Endothelial cell of umbilical vein (primary cell): ENCODE measurements at regions not wholly inside any gene's neighbourhood (a gene's known extent, or its start where the extent isn't known, plus 50 kb on each side); places are given as distances from the start of the nearest gene placed in this dataset.

Source experiments
- BruUV-seq: library from RNA; stranded (reverse); fragments of 400-500 nt; replicated peaks from 2 replicates; lab custom pipeline; 2021; lab: Mats Ljungman, UMichigan
- CTCF ChIA-PET: fragments of 300-600, 350-600 bp; sonication (Branson Sonifier 250); formaldehyde crosslinking; loops from one replicate; lab custom pipeline; 2021; ENCODE audit warnings: antibody characterized with exemption, inconsistent platforms; lab: Charles Lee
- POLR2A ChIA-PET: fragments of 300-600, 350-600 bp; sonication (Branson Sonifier 250); formaldehyde crosslinking; loops from one replicate; lab custom pipeline; 2021; ENCODE audit warnings: antibody characterized with exemption, inconsistent platforms; lab: Charles Lee
- DNase-seq: peaks from one replicate; pipeline ENCODE4 v3.0.0-alpha.2; 2011; ENCODE audit warnings: low read depth, low spot score
- FAIRE-seq: peaks from 2 replicates; lab custom pipeline; 2011; peaks lifted over from hg19 to GRCh38; lab: Jason Lieb, UNC
- H2AFZ ChIP-seq: 2 replicates; pipeline ENCODE4 v1.6.0; 2012; ENCODE audit warnings: low read depth, low read length, control low read depth, inconsistent platforms
- H3K27ac ChIP-seq: 2 replicates; pipeline ENCODE4 v1.5.1; 2011; ENCODE audit warnings: low read depth, mild to moderate bottlenecking, control low read depth, low read length, moderate library complexity; ENCODE audit not compliant: insufficient read depth
- H3K27me3 ChIP-seq, 2 experiments: 2 replicates each; pipeline versions ENCODE4 v1.6.0 to v1.6.1; 2011; ENCODE audit warnings: low read length in 2 of 2, mixed read lengths in 1 of 2; ENCODE audit not compliant: control insufficient read depth in 2 of 2, insufficient read depth in 2 of 2
- H3K36me3 ChIP-seq, 2 experiments: 2 replicates in 1 of 2; 3 replicates in 1 of 2; pipeline ENCODE4 v1.5.1; 2011; ENCODE audit warnings: low read length in 2 of 2, mild to moderate bottlenecking in 1 of 2, moderate library complexity in 1 of 2; ENCODE audit not compliant: control insufficient read depth in 2 of 2, insufficient read depth in 2 of 2; ENCODE audit errors: extremely low read depth in 1 of 2
- H3K4me1 ChIP-seq: 3 replicates; pipeline ENCODE4 v1.5.1; 2011; ENCODE audit warnings: mild to moderate bottlenecking, low read length; ENCODE audit not compliant: control insufficient read depth, insufficient read depth; ENCODE audit errors: extremely low read depth
- H3K4me2 ChIP-seq: 2 replicates; pipeline ENCODE4 v1.6.1; 2011; ENCODE audit warnings: low read length, control low read depth, mixed read lengths; ENCODE audit not compliant: insufficient read depth
- H3K4me3 ChIP-seq, 3 experiments: fragments of 200-600 bp in 1 of 3; sonication (generic), shearing (Covaris generic) in 1 of 3; replicated peaks in 1 of 3; 2 replicates each; pipeline ENCODE4 v1.5.1; 2011 to 2016; ENCODE audit warnings: control low read depth in 3 of 3, low read length in 3 of 3, mild to moderate bottlenecking in 2 of 3, inconsistent platforms in 1 of 3, low read depth in 1 of 3, moderate library complexity in 1 of 3; ENCODE audit not compliant: insufficient read depth in 1 of 3
- H3K79me2 ChIP-seq: 2 replicates; pipeline ENCODE4 v1.6.0; 2012; ENCODE audit warnings: low read length, inconsistent platforms; ENCODE audit not compliant: control insufficient read depth, insufficient read depth
- H3K9ac ChIP-seq: replicated peaks from 2 replicates; pipeline ENCODE3; 2011; ENCODE audit warnings: low read length, control low read depth; ENCODE audit not compliant: insufficient read depth; ENCODE audit errors: extremely low read depth
- H3K9me1 ChIP-seq: replicated peaks from 3 replicates; pipeline ENCODE4 v1.6.0; 2011; ENCODE audit warnings: mild to moderate bottlenecking, low read length; ENCODE audit not compliant: control insufficient read depth, insufficient read depth; ENCODE audit errors: extremely low read depth
- H3K9me3 ChIP-seq: replicated peaks from 2 replicates; pipeline ENCODE4 v1.5.1; 2012; ENCODE audit warnings: low read length, inconsistent platforms; ENCODE audit not compliant: control insufficient read depth, insufficient read depth
- H4K20me1 ChIP-seq: replicated peaks from 2 replicates; pipeline ENCODE3; 2011; ENCODE audit warnings: mild to moderate bottlenecking, low read length; ENCODE audit not compliant: control insufficient read depth, insufficient read depth; ENCODE audit errors: extremely low read depth
- EZH2 ChIP-seq: IDR thresholded peaks from 2 replicates; pipeline ENCODE4 v1.6.1; 2012; ENCODE audit warnings: borderline replicate concordance, low read depth, mild to moderate bottlenecking, moderate library complexity, low read length, inconsistent platforms; ENCODE audit not compliant: severe bottlenecking
- FOS ChIP-seq: IDR thresholded peaks from 2 replicates; pipeline ENCODE4 v1.6.1; 2011; ENCODE audit warnings: mild to moderate bottlenecking, low read length, moderate library complexity, borderline replicate concordance; ENCODE audit not compliant: insufficient read depth
- GATA2 ChIP-seq: IDR thresholded peaks from 2 replicates; pipeline ENCODE4 v1.7.0; 2011; ENCODE audit warnings: low read depth, mild to moderate bottlenecking, moderate library complexity, mixed read lengths, low read length; ENCODE audit not compliant: insufficient read length, insufficient read depth
- JUN ChIP-seq: IDR thresholded peaks from 2 replicates; pipeline ENCODE4 v1.6.1; 2011; ENCODE audit warnings: borderline replicate concordance, low read depth; ENCODE audit not compliant: insufficient read length, insufficient read depth
- MYC ChIP-seq: IDR thresholded peaks from one replicate; pipeline ENCODE4 v1.6.1; 2011; ENCODE audit warnings: mild to moderate bottlenecking, low read depth, low read length
- POLR2A ChIP-seq: IDR thresholded peaks from 2 replicates; pipeline ENCODE4 v1.6.1; 2012; ENCODE audit warnings: low read depth, mild to moderate bottlenecking, control low read depth, low read length
- POLR2AphosphoS5 ChIP-seq: IDR thresholded peaks from 2 replicates; pipeline ENCODE4 v1.6.1; 2012; ENCODE audit warnings: low read depth, mild to moderate bottlenecking, control low read depth, low read length, moderate library complexity; ENCODE audit not compliant: insufficient read depth
- dilution Hi-C: fragments of 300-500 bp; cut with MboI; formaldehyde crosslinking; loops from one replicate; pipeline ENCODE4 v1.15.0; 2019; ENCODE audit warnings: low sequenced_read_pairs; ENCODE audit not compliant: extremely low pct_ligation_motif_present
- intact Hi-C: fragments of 100-400 bp; cut with micrococcal nuclease; formaldehyde crosslinking; loops from one replicate; pipeline ENCODE4 v1.10.0; 2022
- TF ChIP-seq, protein P1 (sequence below): IDR thresholded peaks from 2 replicates; pipeline ENCODE4 v1.6.1; 2011; ENCODE audit not compliant: insufficient read depth, insufficient read length
- TF ChIP-seq, protein P2 (sequence below), 2 donors: IDR thresholded peaks; 1 replicate in 1 of 2; 2 replicates in 1 of 2; pipeline ENCODE4 v1.5.1; 2011; ENCODE audit warnings: low read length in 2 of 2, mild to moderate bottlenecking in 2 of 2, moderate library complexity in 2 of 2, control low read depth in 1 of 2, inconsistent platforms in 1 of 2, low read depth in 1 of 2; ENCODE audit not compliant: insufficient read depth in 1 of 2; ENCODE audit errors: extremely low read depth in 1 of 2

DNA sequence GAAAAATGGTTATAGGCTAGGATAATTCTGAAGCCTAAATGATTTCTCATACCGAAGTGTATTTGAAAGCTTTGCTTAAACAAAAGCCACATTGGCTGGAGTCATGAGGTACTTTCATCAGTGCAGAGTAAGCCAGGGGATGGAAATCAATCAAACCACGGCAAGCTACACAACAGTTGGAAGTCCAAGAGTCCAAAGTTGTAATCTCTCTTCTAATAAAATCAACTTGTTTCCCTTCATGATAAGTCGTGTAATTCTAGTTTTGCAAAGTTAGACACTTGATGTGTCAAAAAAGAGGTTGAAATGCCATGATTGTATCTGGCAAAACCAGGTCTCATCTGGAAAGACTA, 250.5 kb upstream of the VEPH1 start:
- H3K4me3 ChIP-seq, result no peak overlapping the region
- no peak overlapping the region for H3K27ac ChIP-seq
- H4K20me1 ChIP-seq, result no peaks in the 10 kb centered on the region
- ChIA-PET CTCF (interaction anchor here (1.5 to 1.6 kb wide), 2 partner anchors 8 to 680 kb away, joined by 3 to 4 read pairs; no protein-coding TSS in a partner anchor), POLR2A (no interaction called here)
- FAIRE-seq (no peak), DNase-seq (no peak)
- no peaks in the 10 kb centered on the region for H3K27me3 ChIP-seq
- no peaks in the 10 kb centered on the region for H3K9me3 ChIP-seq
- BruUV-seq, result no TSS peak
- no peak for TF ChIP-seq EZH2
- dilution Hi-C loops (no loop called here), intact Hi-C loops (no loop called here)
- H3K36me3 ChIP-seq, result no peaks in the 10 kb centered on the region
- no peak overlapping the region for H2AFZ ChIP-seq
- no peaks in the 10 kb centered on the region for H3K4me1 ChIP-seq
- no peak overlapping the region for H3K9ac ChIP-seq
- no peaks in the 10 kb centered on the region for H3K79me2 ChIP-seq
- no peak overlapping the region for H3K4me2 ChIP-seq
- no peaks in the 10 kb centered on the region for H3K9me1 ChIP-seq

- Histone ChIP-seq H4K20me1 (no peaks in the 10 kb centered on the region), H3K36me3 (no peaks in the 10 kb centered on the region), H3K27me3 (no peaks in the 10 kb centered on the region), H3K4me3 (no peak overlapping the region), H3K4me1 (no peaks in the 10 kb centered on the region), H3K9ac (no peak overlapping the region), H3K9me1 (no peaks in the 10 kb centered on the region), H3K9me3 (no peaks in the 10 kb centered on the region), H3K4me2 (no peak overlapping the region), H2AFZ (no peak overlapping the region), H3K27ac (no peak overlapping the region), H3K79me2 (no peaks in the 10 kb centered on the region)
- no TSS peak for BruUV-seq
- no peak for DNase-seq
- dilution Hi-C loops (no loop called here), intact Hi-C loops (no loop called here)
- TF ChIP-seq MYC (no peak), GATA2 (no peak), POLR2A (no peak), JUN (no peak), POLR2AphosphoS5 (no peak), FOS (no peak), EZH2 (no peak)
- TF ChIP-seq, protein P1, sequence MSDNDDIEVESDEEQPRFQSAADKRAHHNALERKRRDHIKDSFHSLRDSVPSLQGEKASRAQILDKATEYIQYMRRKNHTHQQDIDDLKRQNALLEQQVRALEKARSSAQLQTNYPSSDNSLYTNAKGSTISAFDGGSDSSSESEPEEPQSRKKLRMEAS, result no peak
- TF ChIP-seq, protein P2, sequence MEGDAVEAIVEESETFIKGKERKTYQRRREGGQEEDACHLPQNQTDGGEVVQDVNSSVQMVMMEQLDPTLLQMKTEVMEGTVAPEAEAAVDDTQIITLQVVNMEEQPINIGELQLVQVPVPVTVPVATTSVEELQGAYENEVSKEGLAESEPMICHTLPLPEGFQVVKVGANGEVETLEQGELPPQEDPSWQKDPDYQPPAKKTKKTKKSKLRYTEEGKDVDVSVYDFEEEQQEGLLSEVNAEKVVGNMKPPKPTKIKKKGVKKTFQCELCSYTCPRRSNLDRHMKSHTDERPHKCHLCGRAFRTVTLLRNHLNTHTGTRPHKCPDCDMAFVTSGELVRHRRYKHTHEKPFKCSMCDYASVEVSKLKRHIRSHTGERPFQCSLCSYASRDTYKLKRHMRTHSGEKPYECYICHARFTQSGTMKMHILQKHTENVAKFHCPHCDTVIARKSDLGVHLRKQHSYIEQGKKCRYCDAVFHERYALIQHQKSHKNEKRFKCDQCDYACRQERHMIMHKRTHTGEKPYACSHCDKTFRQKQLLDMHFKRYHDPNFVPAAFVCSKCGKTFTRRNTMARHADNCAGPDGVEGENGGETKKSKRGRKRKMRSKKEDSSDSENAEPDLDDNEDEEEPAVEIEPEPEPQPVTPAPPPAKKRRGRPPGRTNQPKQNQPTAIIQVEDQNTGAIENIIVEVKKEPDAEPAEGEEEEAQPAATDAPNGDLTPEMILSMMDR (IDR thresholded peaks at IDR 0.05; ENCODE audit: extremely low read depth in 1 of 2, insufficient read depth in 1 of 2, low read depth in 1 of 2, low read length in 2 of 2), result no peak
- ChIA-PET POLR2A (no interaction called here), CTCF (interaction anchor here (1.5 to 1.6 kb wide), 2 partner anchors 8 to 681 kb away, joined by 3 to 4 read pairs; no protein-coding TSS in a partner anchor)
- no peak for FAIRE-seq
Observed at GRCh38 chr3:157752956-157753786, 250.0 kb upstream of the VEPH1 start.
